Psoas muscle (tissue), 7 donors: ENCODE measurements at regions not wholly inside any gene's neighbourhood (a gene's known extent, or its start where the extent isn't known, plus 50 kb on each side); places are given as distances from the start of the nearest gene placed in this dataset.

Experiments used
- ATAC-seq, 4 donors: fragments of 200-7000 bp; cut with Tn5 transposase; one replicate each; pipeline ENCODE4 v1.9.1; 2020; ENCODE audit warnings: moderate library complexity in 3 of 4, mild to moderate bottlenecking in 2 of 4
- DNase-seq, 2 donors: peaks; one replicate each; pipeline ENCODE4 v3.0.0-alpha.2; 2020
- H3K27ac ChIP-seq: fragments of 200-600 bp; one replicate; pipeline ENCODE4 v1.8.0; 2022
- H3K27me3 ChIP-seq, 3 donors: fragments of 200-600 bp in 1 of 3; one replicate each; pipeline versions ENCODE4 v1.6.1 to v1.8.0; 2013 to 2022; ENCODE audit warnings: low read length in 2 of 3, mild to moderate bottlenecking in 2 of 3, moderate library complexity in 1 of 3; ENCODE audit not compliant: insufficient read depth in 3 of 3
- H3K36me3 ChIP-seq, 2 donors: fragments of 200-600 bp in 1 of 2; one replicate each; pipeline versions ENCODE4 v1.6.1 to v1.8.0; 2013 to 2022; ENCODE audit warnings: low read depth in 1 of 2, mild to moderate bottlenecking in 1 of 2, moderate library complexity in 1 of 2; ENCODE audit not compliant: insufficient read depth in 1 of 2
- H3K4me1 ChIP-seq: fragments of 200-600 bp; one replicate; pipeline ENCODE4 v1.8.0; 2022
- H3K4me3 ChIP-seq: fragments of 200-600 bp; one replicate; pipeline ENCODE4 v1.8.0; 2022; ENCODE audit warnings: mild to moderate bottlenecking
- H3K9me3 ChIP-seq: fragments of 200-600 bp; one replicate; pipeline ENCODE4 v1.8.0; 2022
- CTCF ChIP-seq: fragments of 200-600 bp; IDR thresholded peaks from one replicate; pipeline ENCODE4 v1.8.0; 2022; ENCODE audit warnings: antibody characterized with exemption
- WGBS, 3 donors: extraction: QIAGEN DNeasy Blood & Tissue Kit; methylation state at CpG; one replicate each; pipeline versions ENCODE4 v1.1.6 to v1.1.7; 2013; 5-methylcytosine and 5-hydroxymethylcytosine counted together
- intact Hi-C, 2 donors: fragments of 100-400 bp; cut with DNase I; formaldehyde crosslinking; loops; one replicate each; pipeline versions ENCODE4 v1.11.0 to v1.14.2; 2022
- donor health status: healthy with polysubstance abuse.
- donor health status: DM: no; HTN: no; CAD: no; lungs with moderate emphysema.
- donor health status: Bipolar disorder and iron deficiency.
- donor health status: healthy.
- donor health status: DM: yes; HTN: yes; CAD: no.
- donor health status: DM: no; HTN: no; CAD: no.
- donor health status: DM: yes; HTN: yes; CAD: no.

DNA sequence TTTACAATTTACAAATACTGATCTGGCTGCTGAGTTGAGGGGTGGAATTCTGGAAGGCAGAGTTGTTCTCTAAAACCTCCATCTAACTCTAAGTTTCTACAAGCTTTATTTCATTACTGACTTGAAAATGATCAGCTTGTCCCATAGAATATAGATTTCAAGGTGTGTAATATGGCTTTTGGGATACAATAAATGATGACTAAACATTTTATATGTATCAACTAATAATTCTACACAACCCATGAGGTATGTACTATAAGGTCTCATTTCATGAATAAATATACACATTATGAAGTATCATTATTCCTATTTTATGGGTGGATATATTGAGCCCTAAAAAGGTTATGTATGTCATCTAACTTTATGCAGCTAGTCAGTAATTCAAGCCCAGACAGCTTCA is 1214.3 kb upstream of the SORCS1 start:
- Histone ChIP-seq H3K4me1 (no peaks in the 10 kb centered on the region), H3K27ac (no peak overlapping the region), H3K9me3 (peaks cover 3% of the 10 kb centered on the region), H3K27me3 (no peaks in the 10 kb centered on the region), H3K36me3 (no peaks in the 10 kb centered on the region), H3K4me3 (no peak overlapping the region)
- DNase-seq, result no peak
- intact Hi-C loops, result no loop called here
- TF ChIP-seq CTCF, result no peak
- ATAC-seq, result no peak

DNA sequence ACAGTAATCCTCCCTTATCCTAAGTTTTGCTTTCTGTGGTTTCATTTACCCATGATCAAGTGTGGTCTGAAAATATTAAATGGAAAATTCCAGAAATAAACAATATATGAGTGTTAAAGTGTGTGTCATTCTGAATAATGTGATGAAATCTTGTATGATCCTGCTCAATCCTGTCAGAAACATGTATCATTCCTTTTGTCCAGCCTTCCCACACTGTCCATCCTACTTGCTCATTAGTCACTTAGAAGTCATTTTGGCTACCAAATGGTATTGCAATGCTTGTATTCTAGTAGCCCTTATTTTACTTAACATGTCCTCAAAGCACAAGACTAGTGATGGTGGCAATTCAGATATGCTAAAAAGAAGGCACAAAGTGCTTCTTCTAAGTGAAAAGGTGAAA is 1211.2 kb upstream of the SORCS1 start:
- Histone ChIP-seq H3K27me3 (no peaks in the 10 kb centered on the region), H3K4me1 (no peaks in the 10 kb centered on the region), H3K9me3 (peaks cover 6% of the 10 kb centered on the region), H3K4me3 (no peak overlapping the region), H3K36me3 (no peaks in the 10 kb centered on the region), H3K27ac (no peak overlapping the region)
- no peak for TF ChIP-seq CTCF
- intact Hi-C loops, result no loop called here
- DNase-seq, result no peak
- ATAC-seq, result no peak

DNA sequence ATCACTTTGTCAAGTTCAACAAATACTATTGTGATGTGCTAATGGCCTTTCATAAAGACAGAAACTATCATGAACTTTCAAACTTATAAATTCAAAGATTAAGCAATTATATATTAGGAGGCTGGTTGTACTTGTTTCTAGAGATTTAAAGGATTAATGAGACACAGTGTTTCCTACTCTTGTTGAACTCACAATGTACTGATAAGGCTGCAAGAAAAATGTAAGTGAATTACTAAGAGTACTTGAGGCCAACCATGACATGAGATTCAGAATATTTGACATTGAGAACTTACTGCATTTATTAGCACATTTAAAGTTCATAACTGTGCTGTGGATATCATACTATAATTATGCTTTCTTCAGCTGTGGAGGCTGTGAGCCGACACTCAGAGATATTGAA is 1210.5 kb upstream of the SORCS1 start:
- no peaks in the 10 kb centered on the region for H3K36me3 ChIP-seq
- no peak for TF ChIP-seq CTCF
- H3K9me3 ChIP-seq, result peaks cover 6% of the 10 kb centered on the region
- ATAC-seq, result no peak
- no peak overlapping the region for H3K4me3 ChIP-seq
- no peak overlapping the region for H3K27ac ChIP-seq
- no peaks in the 10 kb centered on the region for H3K4me1 ChIP-seq
- 54 to 59% (median 56%) methylated on average over 1 of the region's 1 CpG for WGBS, 3 donors
- DNase-seq, result no peak
- intact Hi-C loops, result no loop called here
- no peaks in the 10 kb centered on the region for H3K27me3 ChIP-seq

GRCh38 chr10:108365541-108365940 is 1201.0 kb upstream of the SORCS1 start:
- no peak for DNase-seq
- Histone ChIP-seq H3K27me3 (no peaks in the 10 kb centered on the region), H3K27ac (no peak overlapping the region), H3K9me3 (peaks cover under 1% of the 10 kb centered on the region), H3K4me3 (no peak overlapping the region), H3K4me1 (no peaks in the 10 kb centered on the region), H3K36me3 (no peaks in the 10 kb centered on the region)
- TF ChIP-seq CTCF, result no peak
- no peak for ATAC-seq
- intact Hi-C loops, result no loop called here

DNA sequence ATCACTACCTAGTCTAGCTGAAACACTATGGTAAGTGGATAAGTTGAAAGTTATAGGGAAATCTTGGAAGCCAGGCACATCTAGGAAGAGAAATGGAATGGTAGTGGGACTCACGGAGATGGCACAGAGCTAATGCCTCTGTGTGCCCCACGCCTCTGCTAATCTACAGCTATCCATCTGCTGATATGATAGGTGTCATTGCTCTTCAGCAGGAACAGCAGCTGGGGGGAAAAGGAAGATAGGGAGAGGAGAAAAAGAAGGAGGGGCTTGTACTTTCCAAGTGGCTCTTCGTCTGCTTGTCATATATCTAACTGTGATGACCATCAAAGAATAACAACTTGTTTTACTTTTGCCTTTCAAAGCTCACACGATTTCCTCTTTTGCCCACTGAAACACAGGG is 1199.1 kb upstream of the SORCS1 start:
- intact Hi-C loops, result no loop called here
- 68 to 77% (median 72%) methylated on average over 4 of the region's 4 CpGs for WGBS, 3 donors
- Histone ChIP-seq H3K9me3 (no peaks in the 10 kb centered on the region), H3K4me3 (no peak overlapping the region), H3K4me1 (no peaks in the 10 kb centered on the region), H3K27ac (no peak overlapping the region), H3K27me3 (no peaks in the 10 kb centered on the region), H3K36me3 (no peaks in the 10 kb centered on the region)
- ATAC-seq (no peak), DNase-seq (no peak)
- no peak for TF ChIP-seq CTCF
